GM12878 (cell line): ENCODE measurements at regions not wholly inside any gene's neighbourhood (a gene's known extent, or its start where the extent isn't known, plus 50 kb on each side); places are given as distances from the start of the nearest gene placed in this dataset.

ENCODE experiments used
- CTCF ChIP-seq, 3 experiments: IDR thresholded peaks in 2 of 3; conservative IDR thresholded peaks in 1 of 3; 2 replicates each; pipeline ENCODE4 v1.5.1; 2011; ENCODE audit warnings: low read depth in 3 of 3, low read length in 3 of 3, mild to moderate bottlenecking in 3 of 3, control low read depth in 2 of 3, moderate library complexity in 2 of 3, inconsistent platforms in 1 of 3, mixed read lengths in 1 of 3; ENCODE audit not compliant: control insufficient read depth in 2 of 3, insufficient read depth in 1 of 3; ENCODE audit errors: extremely low read depth in 1 of 3
- ESRRA ChIP-seq: IDR thresholded peaks from 2 replicates; pipeline ENCODE4 v1.6.1; 2012; ENCODE audit warnings: mild to moderate bottlenecking, low read length, improper control_type of control experiment
- HDAC2 ChIP-seq: fragments of 200-600 bp; sonication (generic); IDR thresholded peaks from 2 replicates; pipeline ENCODE4 v1.6.1; 2017
- SIN3A ChIP-seq: IDR thresholded peaks from 2 replicates; pipeline ENCODE4 v1.6.1; 2012; ENCODE audit warnings: low read depth, low read length, improper control_type of control experiment
- SRF ChIP-seq, 2 experiments: IDR thresholded peaks; 2 replicates each; pipeline ENCODE4 v1.6.1; 2011; ENCODE audit warnings: low read depth in 2 of 2, low read length in 2 of 2, mild to moderate bottlenecking in 1 of 2, moderate library complexity in 1 of 2
- YY1 ChIP-seq: IDR thresholded peaks from 2 replicates; pipeline ENCODE4 v1.6.1; 2011; ENCODE audit warnings: low read depth, mild to moderate bottlenecking, low read length

DNA sequence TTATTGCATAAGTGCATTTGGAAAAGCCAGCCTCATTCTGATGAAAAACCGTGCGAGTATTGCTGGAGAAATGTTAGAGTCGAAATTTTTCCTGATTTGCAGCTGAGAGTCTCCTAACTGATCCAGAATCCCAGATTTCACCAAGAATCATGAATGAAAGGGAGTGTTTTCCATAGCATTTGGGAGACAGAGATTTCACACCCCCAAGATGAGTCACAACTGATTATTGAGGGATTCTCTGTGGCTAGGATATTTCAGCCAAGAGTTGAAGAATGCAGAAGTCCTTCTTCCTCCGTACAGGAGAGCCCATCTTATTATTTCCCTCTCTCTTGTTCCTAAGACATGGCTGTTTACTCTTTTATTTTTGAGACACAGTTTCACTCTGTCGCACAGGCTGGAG lies 82.2 kb upstream of the SALL4 start:
- no peak for TF ChIP-seq CTCF (IDR thresholded peaks at IDR 0.05 in 2 of 3, conservative IDR thresholded peaks at IDR 0.05 in 1 of 3; ENCODE audit: control insufficient read depth in 2 of 3, extremely low read depth in 1 of 3, insufficient read depth in 1 of 3, low read depth in 3 of 3, low read length in 3 of 3)
- TF ChIP-seq YY1, result no peak
- no peak for TF ChIP-seq ESRRA
- no peak for TF ChIP-seq SIN3A
- TF ChIP-seq HDAC2, result no peak
- TF ChIP-seq SRF (IDR thresholded peaks at IDR 0.05; ENCODE audit: low read depth in 2 of 2, low read length in 2 of 2), result no peak
